OCI-LY1 (cell line): ENCODE measurements at regions not wholly inside any gene's neighbourhood (a gene's known extent, or its start where the extent isn't known, plus 50 kb on each side); places are given as distances from the start of the nearest gene placed in this dataset.

Source experiments
- H2AFZ ChIP-seq: fragments of 200-600 bp; sonication (generic), shearing (Covaris generic); 2 replicates; pipeline ENCODE4 v1.6.0; 2014; ENCODE audit warnings: antibody characterized with exemption, mild to moderate bottlenecking, low read length
- H3F3A ChIP-seq: fragments of 200-600 bp; sonication (generic), shearing (Covaris generic); 2 replicates; pipeline ENCODE4 v1.6.0; 2014; ENCODE audit warnings: mild to moderate bottlenecking, antibody characterized with exemption, low read length, moderate library complexity; ENCODE audit not compliant: insufficient read depth
- H3K27ac ChIP-seq: fragments of 200-600 bp; sonication (generic); 2 replicates; pipeline ENCODE4 v1.5.1; 2014; ENCODE audit warnings: low read length, mixed run types, mild to moderate bottlenecking, low read depth; ENCODE audit not compliant: poor library complexity, severe bottlenecking
- H3K27me3 ChIP-seq: fragments of 200-600 bp; sonication (generic); 2 replicates; pipeline ENCODE4 v1.6.0; 2014; ENCODE audit warnings: antibody characterized with exemption, mild to moderate bottlenecking, low read length, moderate library complexity; ENCODE audit not compliant: insufficient read depth
- H3K36me3 ChIP-seq: fragments of 200-600 bp; sonication (generic); 2 replicates; pipeline ENCODE4 v1.6.1; 2014; ENCODE audit warnings: mild to moderate bottlenecking, antibody characterized with exemption, low read length, moderate library complexity, mixed read lengths; ENCODE audit not compliant: insufficient read depth
- H3K4me1 ChIP-seq: fragments of 200-600 bp; sonication (generic); 2 replicates; pipeline ENCODE4 v1.5.1; 2014; ENCODE audit warnings: mild to moderate bottlenecking, low read length, moderate library complexity; ENCODE audit not compliant: insufficient read depth, severe bottlenecking
- H3K4me2 ChIP-seq: fragments of 200-600 bp; sonication (generic), shearing (Covaris generic); 2 replicates; pipeline ENCODE4 v1.6.1; 2014; ENCODE audit warnings: low read length
- H3K4me3 ChIP-seq: fragments of 200-600 bp; sonication (generic); 2 replicates; pipeline ENCODE4 v1.5.1; 2014; ENCODE audit warnings: low read length, low read depth, mild to moderate bottlenecking, mixed read lengths; ENCODE audit not compliant: poor library complexity, severe bottlenecking
- H3K79me2 ChIP-seq: fragments of 200-600 bp; shearing (Covaris generic); 2 replicates; pipeline ENCODE4 v1.6.1; 2016; ENCODE audit warnings: mixed run types, low read length, mixed read lengths; ENCODE audit not compliant: insufficient read depth
- H3K9ac ChIP-seq: fragments of 200-600 bp; sonication (generic), shearing (Covaris generic); 2 replicates; pipeline ENCODE4 v1.6.1; 2014; ENCODE audit warnings: mild to moderate bottlenecking, low read length, mixed read lengths
- H3K9me2 ChIP-seq: fragments of 200-600 bp; sonication (generic), shearing (Covaris generic); 2 replicates; pipeline ENCODE4 v1.6.1; 2014; ENCODE audit warnings: low read depth, mild to moderate bottlenecking, low read length, mixed read lengths
- H3K9me3 ChIP-seq: fragments of 200-600 bp; shearing (Covaris generic); 2 replicates; pipeline ENCODE4 v1.6.1; 2014; ENCODE audit warnings: low read length, mixed read lengths
- H4K20me1 ChIP-seq: fragments of 200-600 bp; sonication (generic), shearing (Covaris generic); 2 replicates; pipeline ENCODE4 v1.6.0; 2016; ENCODE audit warnings: mild to moderate bottlenecking, low read length; ENCODE audit not compliant: insufficient read depth
- EZH2 ChIP-seq: fragments of 200-600 bp; sonication (generic), shearing (Covaris generic); IDR thresholded peaks from 2 replicates; pipeline ENCODE4 v1.8.0; 2017; ENCODE audit warnings: borderline replicate concordance, mixed run types, mild to moderate bottlenecking, antibody characterized with exemption, low read length, moderate library complexity, mixed read lengths
- TF ChIP-seq, protein P1 (sequence below): fragments of 200-600 bp; sonication (generic), shearing (Covaris generic); IDR thresholded peaks from 2 replicates; pipeline ENCODE4 v1.5.1; 2017; ENCODE audit warnings: mild to moderate bottlenecking, antibody characterized with exemption, low read length, moderate library complexity, mixed read lengths

DNA sequence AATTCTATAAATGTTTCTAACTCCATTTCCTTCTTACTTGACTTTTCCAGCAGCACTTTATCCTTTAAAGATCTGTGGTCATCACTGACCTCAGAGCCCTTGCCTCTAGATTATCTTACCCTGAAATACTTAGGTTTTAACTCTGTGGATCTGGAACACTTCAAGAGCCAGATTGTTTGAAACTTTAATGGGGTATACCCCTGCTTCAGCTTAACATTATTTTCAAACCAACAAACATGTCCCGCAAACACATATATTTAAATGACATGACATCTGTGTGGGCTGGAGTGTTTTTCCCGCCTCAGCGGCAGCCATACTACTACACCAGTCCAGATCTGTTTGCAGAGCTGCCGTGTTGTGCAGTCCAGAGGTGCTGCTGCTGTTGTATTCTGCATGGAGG, 252.0 kb upstream of the TPM1 start:
- no peaks in the 10 kb centered on the region for H3K9me2 ChIP-seq
- TF ChIP-seq, protein P1, sequence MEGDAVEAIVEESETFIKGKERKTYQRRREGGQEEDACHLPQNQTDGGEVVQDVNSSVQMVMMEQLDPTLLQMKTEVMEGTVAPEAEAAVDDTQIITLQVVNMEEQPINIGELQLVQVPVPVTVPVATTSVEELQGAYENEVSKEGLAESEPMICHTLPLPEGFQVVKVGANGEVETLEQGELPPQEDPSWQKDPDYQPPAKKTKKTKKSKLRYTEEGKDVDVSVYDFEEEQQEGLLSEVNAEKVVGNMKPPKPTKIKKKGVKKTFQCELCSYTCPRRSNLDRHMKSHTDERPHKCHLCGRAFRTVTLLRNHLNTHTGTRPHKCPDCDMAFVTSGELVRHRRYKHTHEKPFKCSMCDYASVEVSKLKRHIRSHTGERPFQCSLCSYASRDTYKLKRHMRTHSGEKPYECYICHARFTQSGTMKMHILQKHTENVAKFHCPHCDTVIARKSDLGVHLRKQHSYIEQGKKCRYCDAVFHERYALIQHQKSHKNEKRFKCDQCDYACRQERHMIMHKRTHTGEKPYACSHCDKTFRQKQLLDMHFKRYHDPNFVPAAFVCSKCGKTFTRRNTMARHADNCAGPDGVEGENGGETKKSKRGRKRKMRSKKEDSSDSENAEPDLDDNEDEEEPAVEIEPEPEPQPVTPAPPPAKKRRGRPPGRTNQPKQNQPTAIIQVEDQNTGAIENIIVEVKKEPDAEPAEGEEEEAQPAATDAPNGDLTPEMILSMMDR: no peak
- TF ChIP-seq EZH2: no peak
- no peaks in the 10 kb centered on the region for H3K4me1 ChIP-seq
- H3K4me3 ChIP-seq: no peak overlapping the region
- H3K27ac ChIP-seq: no peak overlapping the region
- no peak overlapping the region for H2AFZ ChIP-seq
- no peaks in the 10 kb centered on the region for H3F3A ChIP-seq
- H3K79me2 ChIP-seq: no peaks in the 10 kb centered on the region
- no peaks in the 10 kb centered on the region for H4K20me1 ChIP-seq
- no peaks in the 10 kb centered on the region; the same call in 1 of the 2 replicates for H3K27me3 ChIP-seq
- H3K4me2 ChIP-seq: no peak overlapping the region
- H3K9ac ChIP-seq: no peak overlapping the region
- no peaks in the 10 kb centered on the region for H3K9me3 ChIP-seq
- H3K36me3 ChIP-seq: no peaks in the 10 kb centered on the region

DNA sequence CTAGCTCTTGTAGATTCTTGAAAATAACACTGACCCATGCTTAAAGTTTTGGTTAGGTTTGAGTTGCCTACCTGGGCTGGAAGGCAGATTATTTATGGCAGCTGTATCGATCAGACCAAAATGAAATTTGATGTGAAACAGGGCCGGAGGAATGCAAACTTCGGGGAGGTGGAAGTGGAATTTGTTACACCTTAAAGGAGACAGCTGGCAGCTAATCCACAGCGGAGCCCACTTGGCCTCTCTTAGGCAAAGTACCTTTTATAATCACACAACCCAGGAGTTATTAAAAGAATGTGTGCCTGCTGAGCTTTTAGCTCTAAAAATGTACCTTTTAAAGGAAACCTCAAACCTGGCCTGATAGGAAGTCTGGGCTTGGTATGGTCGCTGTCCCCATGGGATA, 250.9 kb upstream of the TPM1 start:
- Histone ChIP-seq H3K9me3 (no peaks in the 10 kb centered on the region), H3K4me1 (no peaks in the 10 kb centered on the region), H3F3A (no peaks in the 10 kb centered on the region), H3K4me2 (no peak overlapping the region), H2AFZ (no peak overlapping the region), H3K27ac (no peak overlapping the region), H3K9ac (no peak overlapping the region), H3K79me2 (no peaks in the 10 kb centered on the region), H3K36me3 (no peaks in the 10 kb centered on the region), H3K27me3 (no peaks in the 10 kb centered on the region; the same call in 1 of the 2 replicates), H4K20me1 (no peaks in the 10 kb centered on the region), H3K4me3 (no peak overlapping the region), H3K9me2 (no peaks in the 10 kb centered on the region)
- TF ChIP-seq EZH2: no peak
- TF ChIP-seq, protein P1: no peak

DNA sequence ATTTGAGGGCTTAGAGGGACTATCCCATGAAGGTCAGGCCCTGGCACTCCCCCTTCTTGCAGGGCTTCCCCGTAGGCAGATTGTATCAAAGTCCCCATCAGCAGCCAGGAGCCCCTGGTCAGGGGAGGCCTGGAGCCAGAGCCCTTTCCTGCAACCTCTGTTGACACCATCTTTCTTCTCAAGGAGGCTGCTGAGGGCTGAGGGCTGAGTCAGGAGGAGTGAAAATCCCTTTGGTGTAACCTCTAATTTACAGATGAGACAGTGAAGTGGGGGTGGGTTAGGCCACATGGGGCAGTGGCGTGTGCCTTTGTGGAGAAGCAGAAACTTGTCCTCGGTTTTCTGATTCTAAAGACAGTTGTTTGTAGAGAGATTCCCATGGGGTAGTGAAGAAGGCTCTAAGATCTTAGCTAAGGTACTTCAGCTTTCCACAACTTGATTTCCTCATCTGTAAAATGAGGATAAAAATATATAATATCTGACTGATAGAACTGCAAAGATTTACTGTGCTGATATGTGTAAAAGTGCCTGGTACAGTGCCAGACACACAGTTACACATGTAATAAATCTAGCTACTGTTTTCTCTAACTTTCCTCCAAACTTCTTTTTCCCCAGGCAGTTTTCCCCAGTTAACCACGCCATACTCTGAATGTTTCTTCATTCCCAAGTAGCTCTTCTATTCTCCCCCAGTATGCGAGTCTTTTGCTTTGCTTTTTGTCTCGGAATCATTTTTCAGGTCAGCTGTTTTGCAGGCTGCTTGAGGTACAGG, 249.4 kb upstream of the TPM1 start:
- no peaks in the 10 kb centered on the region for H3K36me3 ChIP-seq
- H3K9ac ChIP-seq: no peak overlapping the region
- no peak overlapping the region for H3K4me3 ChIP-seq
- H4K20me1 ChIP-seq: no peaks in the 10 kb centered on the region
- no peaks in the 10 kb centered on the region for H3K4me1 ChIP-seq
- peaks cover 3% of the 10 kb centered on the region; the same call in 1 of the 2 replicates for H3K27me3 ChIP-seq
- no peaks in the 10 kb centered on the region for H3K9me2 ChIP-seq
- H2AFZ ChIP-seq: no peak overlapping the region
- H3K9me3 ChIP-seq: no peaks in the 10 kb centered on the region
- H3K79me2 ChIP-seq: no peaks in the 10 kb centered on the region
- H3K27ac ChIP-seq: no peak overlapping the region
- no peak for TF ChIP-seq EZH2
- TF ChIP-seq, protein P1: no peak
- no peak overlapping the region for H3K4me2 ChIP-seq
- H3F3A ChIP-seq: no peaks in the 10 kb centered on the region
